ENCODE measurements at regions not wholly inside any gene's neighbourhood (a gene's known extent, or its start where the extent isn't known, plus 50 kb on each side); places are given as distances from the start of the nearest gene placed in this dataset.

GRCh38 chr6:126133984-126134383 is 147.6 kb downstream of the TRMT11 start:
- H4K5ac ChIP-seq (ENCODE audit: insufficient read length, low read depth, low read length) = no peak overlapping the region
- no peak overlapping the region for H3K4ac ChIP-seq (replicated peaks; ENCODE audit: insufficient read length, low read depth, low read length)
- no peaks in the 10 kb centered on the region for H3K27me3 ChIP-seq (replicated peaks in 1 of 4; ENCODE audit: control insufficient read depth in 3 of 4, extremely low read depth in 1 of 4, insufficient read depth in 3 of 4, low read length in 3 of 4)
- no peaks in the 10 kb centered on the region for H3K23me2 ChIP-seq (ENCODE audit: low read depth, low read length)
- DNase-seq (ENCODE audit: low read depth in 1 of 2, low spot score in 2 of 2) (no peak), FAIRE-seq (no peak)
- ChIA-PET POLR2A (ENCODE audit: partially characterized antibody) (no interaction called here), CTCF (ENCODE audit: partially characterized antibody) (no interaction called here)
- H3K18ac ChIP-seq (ENCODE audit: extremely low read depth, low read length) = no peak overlapping the region
- no peaks in the 10 kb centered on the region for H3K79me1 ChIP-seq (ENCODE audit: low read depth, low read length)
- no peak overlapping the region for H3K23ac ChIP-seq (ENCODE audit: insufficient read length)
- no peak overlapping the region for H4K8ac ChIP-seq (ENCODE audit: extremely low read depth, insufficient read depth, low read length)
- H4K91ac ChIP-seq (replicated peaks; ENCODE audit: insufficient read length, low read length) = no peak overlapping the region
- no peak overlapping the region for H2BK20ac ChIP-seq (ENCODE audit: low read length)
- H4K20me1 ChIP-seq (replicated peaks in 1 of 2; ENCODE audit: control insufficient read depth in 1 of 2, insufficient read depth in 2 of 2, low read length in 2 of 2) = no peaks in the 10 kb centered on the region
- no peak overlapping the region for H3K27ac ChIP-seq (ENCODE audit: low read depth, low read length)
- H2BK15ac ChIP-seq (ENCODE audit: low read length) = no peak overlapping the region
- no peak overlapping the region for H2AK5ac ChIP-seq (ENCODE audit: low read depth, low read length)
- H2AFZ ChIP-seq (ENCODE audit: low read length) = no peak overlapping the region
- TF ChIP-seq ATF3 (IDR thresholded peaks at IDR 0.05; ENCODE audit: insufficient read depth, low read depth, low read length) (no peak), MAX (IDR thresholded peaks at IDR 0.05) (no peak), POLR2A (IDR thresholded peaks at IDR 0.05; ENCODE audit: control extremely low read depth in 1 of 2, low read depth in 2 of 2, low read length in 2 of 2) (no peak), KDM5A (IDR thresholded peaks at IDR 0.05; ENCODE audit: low read length) (no peak), RNF2 (IDR thresholded peaks at IDR 0.05; ENCODE audit: borderline replicate concordance, low read depth, low read length, missing control alignments, poor library complexity, severe bottlenecking) (no peak), CBX5 (IDR thresholded peaks at IDR 0.05; ENCODE audit: low read depth, low read length) (no peak), JUN (IDR thresholded peaks at IDR 0.05; ENCODE audit: low read depth, low read length) (no peak), POU5F1 (IDR thresholded peaks at IDR 0.05; ENCODE audit: low read depth, low read length) (no peak), CTBP2 (IDR thresholded peaks at IDR 0.05; ENCODE audit: borderline replicate concordance, insufficient read depth, insufficient read length, low read length) (no peak), HDAC2 (IDR thresholded peaks at IDR 0.05; ENCODE audit: borderline replicate concordance in 1 of 2, low read depth in 2 of 2, low read length in 2 of 2) (no peak), ASH2L (IDR thresholded peaks at IDR 0.05; ENCODE audit: low read length) (no peak)
- no peak overlapping the region for H3K14ac ChIP-seq (ENCODE audit: insufficient read length)
- H3K36me3 ChIP-seq (ENCODE audit: control insufficient read depth in 2 of 4, insufficient read depth in 4 of 4, low read length in 3 of 4) = no peaks in the 10 kb centered on the region
- H3K56ac ChIP-seq (replicated peaks; ENCODE audit: insufficient read length, low read depth, low read length) = no peak overlapping the region
- no peaks in the 10 kb centered on the region for H3K4me1 ChIP-seq (replicated peaks in 1 of 4; ENCODE audit: control insufficient read depth in 3 of 4, insufficient read depth in 4 of 4, low read length in 3 of 4)
- H3K4me2 ChIP-seq (ENCODE audit: insufficient read depth in 1 of 2, low read depth in 2 of 2, low read length in 2 of 2) = no peak overlapping the region
- H2BK5ac ChIP-seq (ENCODE audit: low read depth, low read length) = no peak overlapping the region
- no peaks in the 10 kb centered on the region for H3K9me3 ChIP-seq (ENCODE audit: insufficient read depth in 2 of 2, low read depth in 1 of 2, low read length in 1 of 2)
- no peak overlapping the region for H3K4me3 ChIP-seq (ENCODE audit: extremely low read depth in 1 of 4, insufficient read depth in 2 of 4, low read depth in 3 of 4, low read length in 4 of 4)
- no peak overlapping the region for H2BK12ac ChIP-seq (ENCODE audit: low read depth, low read length)
- no peak overlapping the region for H2BK120ac ChIP-seq (replicated peaks; ENCODE audit: low read depth, low read length)
- H3K79me2 ChIP-seq (ENCODE audit: control insufficient read depth in 1 of 2, insufficient read depth in 2 of 2, low read length in 2 of 2) = no peaks in the 10 kb centered on the region
- no peak overlapping the region for H3K9ac ChIP-seq (replicated peaks in 1 of 4; ENCODE audit: extremely low read depth in 1 of 4, low read depth in 3 of 4, low read length in 3 of 4)

Measured in H1 (cell line).